Neural progenitor cell (in vitro differentiated cells): ENCODE measurements at regions not wholly inside any gene's neighbourhood (a gene's known extent, or its start where the extent isn't known, plus 50 kb on each side); places are given as distances from the start of the nearest gene placed in this dataset.

Experiments used
- DNase-seq: peaks from one replicate; pipeline ENCODE4 v3.0.0-alpha.2; 2016; ENCODE audit warnings: low spot score
- H2AFZ ChIP-seq: fragments of 200-600 bp; sonication (generic); replicated peaks from 2 replicates; pipeline ENCODE4 v1.6.1; 2016; ENCODE audit warnings: antibody characterized with exemption
- H3F3A ChIP-seq: fragments of 200-600 bp; sonication (generic); 2 replicates; pipeline ENCODE4 v1.6.1; 2016; ENCODE audit warnings: antibody characterized with exemption, low read depth
- H3K27ac ChIP-seq: fragments of 200-600 bp; sonication (generic); 2 replicates; pipeline ENCODE4 v1.5.1; 2016; ENCODE audit warnings: mild to moderate bottlenecking
- H3K27me3 ChIP-seq: fragments of 200-600 bp; sonication (generic); 2 replicates; pipeline ENCODE4 v1.6.1; 2016; ENCODE audit warnings: mild to moderate bottlenecking, moderate library complexity
- H3K36me3 ChIP-seq: fragments of 200-600 bp; sonication (generic); 2 replicates; pipeline ENCODE4 v1.5.1; 2016
- H3K4me1 ChIP-seq: fragments of 200-600 bp; sonication (generic); 2 replicates; pipeline ENCODE4 v1.6.1; 2016; ENCODE audit warnings: mixed run types
- H3K4me2 ChIP-seq: fragments of 200-600 bp; sonication (generic); 2 replicates; pipeline ENCODE4 v1.6.1; 2016
- H3K4me3 ChIP-seq: fragments of 200-600 bp; sonication (generic); 2 replicates; pipeline ENCODE4 v1.5.1; 2016
- H3K79me2 ChIP-seq: fragments of 200-600 bp; sonication (generic); 2 replicates; pipeline ENCODE4 v1.6.1; 2016; ENCODE audit warnings: low read depth
- H3K9ac ChIP-seq: fragments of 200-600 bp; sonication (generic); 2 replicates; pipeline ENCODE4 v1.6.1; 2016
- H3K9me3 ChIP-seq: fragments of 200-600 bp; sonication (generic); 2 replicates; pipeline ENCODE4 v1.5.1; 2016; ENCODE audit warnings: low read depth
- H4K20me1 ChIP-seq: fragments of 200-600 bp; sonication (generic); 2 replicates; pipeline ENCODE4 v1.6.1; 2016; ENCODE audit warnings: low read depth
- H3K27ac Mint-ChIP-seq: 3 replicates; pipeline ENCODE4 v1.8.0; 2021; ENCODE audit warnings: mixed read lengths
- H3K27me3 Mint-ChIP-seq: 2 replicates; pipeline ENCODE4 v1.8.0; 2022; ENCODE audit warnings: low read depth, mild to moderate bottlenecking, inconsistent platforms, moderate library complexity, mixed read lengths; ENCODE audit not compliant: insufficient read depth
- H3K36me3 Mint-ChIP-seq: 3 replicates; pipeline ENCODE4 v1.8.0; 2021; ENCODE audit warnings: mixed read lengths
- H3K4me1 Mint-ChIP-seq: 3 replicates; pipeline ENCODE4 v1.8.0; 2021; ENCODE audit warnings: mixed read lengths
- H3K4me3 Mint-ChIP-seq: 3 replicates; pipeline ENCODE4 v1.8.0; 2021; ENCODE audit warnings: mild to moderate bottlenecking, moderate library complexity, mixed read lengths
- H3K9me3 Mint-ChIP-seq: 3 replicates; pipeline ENCODE4 v1.8.0; 2020; ENCODE audit warnings: mixed read lengths
- CTCF ChIP-seq: fragments of 200-600 bp; sonication (generic); IDR thresholded peaks from 2 replicates; pipeline ENCODE4 v1.5.1; 2017; ENCODE audit warnings: antibody characterized with exemption, mild to moderate bottlenecking
- EZH2 ChIP-seq: fragments of 200-600 bp; sonication (generic); IDR thresholded peaks from 2 replicates; pipeline ENCODE4 v1.6.1; 2017; ENCODE audit warnings: antibody characterized with exemption, mild to moderate bottlenecking, moderate library complexity
- EZH2phosphoT487 ChIP-seq: fragments of 200-600 bp; sonication (generic); IDR thresholded peaks from 2 replicates; pipeline ENCODE4 v1.6.1; 2017; ENCODE audit warnings: antibody characterized with exemption

GRCh38 chr4:137668885-137669545, 136.7 kb upstream of the PCDH18 start:
- Histone ChIP-seq H3K9ac (no peak overlapping the region), H3K36me3 (no peaks in the 10 kb centered on the region), H2AFZ (no peak overlapping the region), H3K4me2 (no peak overlapping the region), H3K27ac (no peak overlapping the region), H3K27me3 (no peaks in the 10 kb centered on the region), H3F3A (no peaks in the 10 kb centered on the region), H4K20me1 (no peaks in the 10 kb centered on the region), H3K4me3 (no peak overlapping the region), H3K9me3 (no peaks in the 10 kb centered on the region), H3K79me2 (no peaks in the 10 kb centered on the region), H3K4me1 (peaks cover under 1% of the 10 kb centered on the region)
- no peak for DNase-seq
- Mint-ChIP-seq H3K36me3 (no peaks in the 10 kb centered on the region), H3K4me1 (peaks cover 13% of the 10 kb centered on the region), H3K27ac (no peak overlapping the region), H3K4me3 (no peak overlapping the region), H3K27me3 (no peaks in the 10 kb centered on the region), H3K9me3 (peaks cover 4% of the 10 kb centered on the region)
- TF ChIP-seq EZH2 (no peak), CTCF (no peak), EZH2phosphoT487 (no peak)

- Histone ChIP-seq H3K9me3 (no peaks in the 10 kb centered on the region), H3K4me2 (no peak overlapping the region), H2AFZ (peak overlapping the region; percentile 52), H3K4me3 (no peak overlapping the region), H3K4me1 (peaks cover 21% of the 10 kb centered on the region), H4K20me1 (no peaks in the 10 kb centered on the region), H3K27ac (no peak overlapping the region), H3K27me3 (no peaks in the 10 kb centered on the region), H3K9ac (no peak overlapping the region), H3K79me2 (no peaks in the 10 kb centered on the region), H3F3A (peaks cover 8% of the 10 kb centered on the region), H3K36me3 (no peaks in the 10 kb centered on the region)
- Mint-ChIP-seq H3K9me3 (peaks cover 11% of the 10 kb centered on the region), H3K27ac (no peak overlapping the region), H3K27me3 (no peaks in the 10 kb centered on the region), H3K4me3 (no peak overlapping the region), H3K4me1 (peaks cover 29% of the 10 kb centered on the region), H3K36me3 (no peaks in the 10 kb centered on the region)
- no peak for DNase-seq
- TF ChIP-seq EZH2phosphoT487 (no peak), CTCF (no peak), EZH2 (no peak)
Measured at GRCh38 chr4:137664416-137664815, 132.1 kb upstream of the PCDH18 start.

- H3K27ac Mint-ChIP-seq = peak overlapping the region; percentile 80
- peak overlapping the region; percentile 52 for H2AFZ ChIP-seq
- H3K27ac ChIP-seq = no peak overlapping the region
- H3K9ac ChIP-seq = no peak overlapping the region
- no peaks in the 10 kb centered on the region for H3K9me3 ChIP-seq
- no peak overlapping the region for H3K4me3 ChIP-seq
- TF ChIP-seq CTCF = no peak
- no peak for TF ChIP-seq EZH2
- TF ChIP-seq EZH2phosphoT487 = no peak
- no peaks in the 10 kb centered on the region for H3K36me3 Mint-ChIP-seq
- H3K79me2 ChIP-seq = no peaks in the 10 kb centered on the region
- no peak overlapping the region for H3K4me2 ChIP-seq
- H3K36me3 ChIP-seq = no peaks in the 10 kb centered on the region
- DNase-seq = no peak
- peaks cover 11% of the 10 kb centered on the region for H3K9me3 Mint-ChIP-seq
- H3F3A ChIP-seq = peaks cover 8% of the 10 kb centered on the region
- H3K4me1 ChIP-seq = peaks cover 21% of the 10 kb centered on the region
- peaks cover 33% of the 10 kb centered on the region for H3K4me1 Mint-ChIP-seq
- H3K4me3 Mint-ChIP-seq = no peak overlapping the region
- H3K27me3 Mint-ChIP-seq = no peaks in the 10 kb centered on the region
- no peaks in the 10 kb centered on the region for H3K27me3 ChIP-seq
- no peaks in the 10 kb centered on the region for H4K20me1 ChIP-seq
Measured at GRCh38 chr4:137664046-137664387, 131.7 kb upstream of the PCDH18 start.
